Body of pancreas (tissue), 4 donors: ENCODE measurements at regions not wholly inside any gene's neighbourhood (a gene's known extent, or its start where the extent isn't known, plus 50 kb on each side); places are given as distances from the start of the nearest gene placed in this dataset.

ENCODE experiments used
- ATAC-seq: fragments of 150-250 bp; one replicate; pipeline ENCODE4 v1.9.1; 2016
- DNase-seq, 4 donors: peaks; one replicate each; pipeline ENCODE4 v3.0.0-alpha.2; 2019
- H3K27ac ChIP-seq, 4 donors: fragments of 200-600 bp; sonication (generic); 1 replicate in 3 of 4; 2 replicates in 1 of 4; pipeline versions ENCODE4 v1.5.1 to v1.6.1; 2016 to 2019; ENCODE audit warnings: mild to moderate bottlenecking in 1 of 4, mixed read lengths in 1 of 4, moderate library complexity in 1 of 4
- H3K27me3 ChIP-seq, 2 donors: fragments of 200-600 bp; sonication (generic); one replicate each; pipeline ENCODE4 v1.6.0; 2016; ENCODE audit warnings: mild to moderate bottlenecking in 1 of 2
- H3K36me3 ChIP-seq, 2 donors: fragments of 200-600 bp; sonication (generic); replicated peaks in 1 of 2; 2 replicates each; pipeline ENCODE4 v1.5.1; 2016; ENCODE audit warnings: low read depth in 2 of 2; ENCODE audit not compliant: insufficient read depth in 1 of 2
- H3K4me1 ChIP-seq: fragments of 200-600 bp; sonication (generic); one replicate; pipeline ENCODE4 v1.6.0; 2016
- H3K4me3 ChIP-seq, 2 donors: fragments of 200-600 bp; sonication (generic); 1 replicate in 1 of 2; 2 replicates in 1 of 2; pipeline ENCODE4 v1.5.1; 2016 to 2019
- H3K9me3 ChIP-seq, 3 donors: fragments of 200-600 bp; sonication (generic); 1 replicate in 2 of 3; 2 replicates in 1 of 3; pipeline ENCODE4 v1.5.1; 2016
- POLR2A ChIP-seq, 3 donors: fragments of 450-650 bp; IDR thresholded peaks; one replicate each; pipeline ENCODE4 v1.6.1; 2016; ENCODE audit warnings: antibody characterized with exemption in 3 of 3, mild to moderate bottlenecking in 2 of 3
- WGBS, 2 donors: methylation state at CpG; one replicate each; pipeline ENCODE4 v1.1.5; 2017; 5-methylcytosine and 5-hydroxymethylcytosine counted together
- intact Hi-C: fragments of 100-400 bp; cut with DNase I; formaldehyde crosslinking; loops from one replicate; pipeline ENCODE4 v1.15.1; 2023
- TF ChIP-seq, protein P1 (sequence below), 7 experiments: fragments of 450-650 bp in 4 of 7; fragments of 200-600 bp in 3 of 7; sonication (generic) in 3 of 7; IDR thresholded peaks; one replicate each; pipeline ENCODE4 v1.5.1; 2016 to 2019; ENCODE audit warnings: antibody characterized with exemption in 7 of 7

DNA sequence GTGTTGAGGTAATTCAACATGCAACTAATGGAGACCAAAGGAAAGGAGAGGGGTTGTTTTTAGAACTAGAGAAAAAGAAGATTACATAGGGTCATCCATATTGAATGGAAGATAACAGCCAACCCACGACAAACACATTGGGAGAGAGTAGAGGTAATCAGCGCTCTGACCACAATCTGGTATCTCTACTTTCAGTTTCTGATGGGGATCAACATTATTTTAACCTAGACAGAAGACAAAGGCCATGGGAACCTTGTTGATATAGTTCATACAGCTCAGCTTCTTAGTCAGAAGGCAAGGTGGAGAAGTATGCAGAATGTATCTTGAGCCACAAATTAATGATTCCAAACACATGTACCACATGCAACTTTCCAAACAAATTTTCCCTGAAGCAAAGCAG, 537.1 kb upstream of the ST8SIA4 start:
- Histone ChIP-seq H3K27me3 (no peaks in the 10 kb centered on the region), H3K4me3 (no peak overlapping the region), H3K27ac (no peak overlapping the region), H3K4me1 (no peaks in the 10 kb centered on the region), H3K9me3 (no peaks in the 10 kb centered on the region), H3K36me3 (no peaks in the 10 kb centered on the region)
- WGBS, 2 donors: 54 to 69% methylated on average over 2 of the region's 2 CpGs
- DNase-seq: no peak
- TF ChIP-seq POLR2A (IDR thresholded peaks at IDR 0.05): no peak
- TF ChIP-seq, protein P1, sequence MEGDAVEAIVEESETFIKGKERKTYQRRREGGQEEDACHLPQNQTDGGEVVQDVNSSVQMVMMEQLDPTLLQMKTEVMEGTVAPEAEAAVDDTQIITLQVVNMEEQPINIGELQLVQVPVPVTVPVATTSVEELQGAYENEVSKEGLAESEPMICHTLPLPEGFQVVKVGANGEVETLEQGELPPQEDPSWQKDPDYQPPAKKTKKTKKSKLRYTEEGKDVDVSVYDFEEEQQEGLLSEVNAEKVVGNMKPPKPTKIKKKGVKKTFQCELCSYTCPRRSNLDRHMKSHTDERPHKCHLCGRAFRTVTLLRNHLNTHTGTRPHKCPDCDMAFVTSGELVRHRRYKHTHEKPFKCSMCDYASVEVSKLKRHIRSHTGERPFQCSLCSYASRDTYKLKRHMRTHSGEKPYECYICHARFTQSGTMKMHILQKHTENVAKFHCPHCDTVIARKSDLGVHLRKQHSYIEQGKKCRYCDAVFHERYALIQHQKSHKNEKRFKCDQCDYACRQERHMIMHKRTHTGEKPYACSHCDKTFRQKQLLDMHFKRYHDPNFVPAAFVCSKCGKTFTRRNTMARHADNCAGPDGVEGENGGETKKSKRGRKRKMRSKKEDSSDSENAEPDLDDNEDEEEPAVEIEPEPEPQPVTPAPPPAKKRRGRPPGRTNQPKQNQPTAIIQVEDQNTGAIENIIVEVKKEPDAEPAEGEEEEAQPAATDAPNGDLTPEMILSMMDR (IDR thresholded peaks at IDR 0.05): no peak
- ATAC-seq: no peak
- intact Hi-C loops: no loop called here

DNA sequence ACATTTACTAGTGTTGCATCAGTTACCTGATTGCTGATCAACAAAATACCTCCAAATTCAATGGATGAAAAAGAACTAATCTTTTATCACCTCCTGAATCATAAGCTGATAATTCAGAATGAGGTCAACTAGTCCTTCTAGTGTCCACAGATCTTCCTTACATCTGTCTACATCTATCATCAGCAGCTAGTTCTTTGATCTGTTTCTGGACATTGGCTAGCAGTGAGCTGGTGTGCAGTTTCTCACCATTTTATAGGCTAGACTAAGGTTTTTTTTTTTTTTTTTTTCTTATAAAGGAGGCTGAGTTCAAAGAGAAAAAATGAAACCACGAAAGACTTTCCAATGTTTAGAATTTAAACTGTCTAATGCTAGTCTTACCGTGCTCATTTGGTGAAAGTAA, 534.3 kb upstream of the ST8SIA4 start:
- Histone ChIP-seq H3K27me3 (no peaks in the 10 kb centered on the region), H3K4me1 (no peaks in the 10 kb centered on the region), H3K27ac (no peak overlapping the region), H3K36me3 (no peaks in the 10 kb centered on the region), H3K4me3 (no peak overlapping the region), H3K9me3 (no peaks in the 10 kb centered on the region)
- no peak for ATAC-seq
- no peak for DNase-seq
- no peak for TF ChIP-seq POLR2A (IDR thresholded peaks at IDR 0.05)
- TF ChIP-seq, protein P1 (IDR thresholded peaks at IDR 0.05): no peak
- WGBS, 2 donors: 59 to 66% methylated on average over 2 of the region's 2 CpGs
- intact Hi-C loops: no loop called here

DNA sequence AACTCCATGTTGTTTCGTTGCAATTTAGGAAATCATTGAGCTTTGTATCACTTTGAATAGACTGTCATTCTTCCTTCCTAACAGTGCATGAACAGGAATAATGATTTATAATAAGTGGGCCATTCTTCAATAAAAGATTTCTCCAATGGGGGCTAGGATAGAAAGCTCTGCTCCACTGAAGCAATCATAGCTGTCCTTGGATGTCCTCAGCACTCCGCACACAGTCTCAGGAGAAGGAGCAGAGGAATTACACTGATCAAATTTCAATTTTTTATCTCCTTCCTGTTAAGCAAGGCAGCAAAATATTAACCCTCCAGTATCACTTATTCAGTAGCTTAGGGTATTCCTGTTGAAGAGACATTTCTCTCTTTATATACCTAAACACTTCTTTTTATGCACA, 532.7 kb upstream of the ST8SIA4 start:
- Histone ChIP-seq H3K36me3 (no peaks in the 10 kb centered on the region), H3K27me3 (no peaks in the 10 kb centered on the region), H3K4me3 (no peak overlapping the region), H3K9me3 (no peaks in the 10 kb centered on the region), H3K27ac (no peak overlapping the region), H3K4me1 (no peaks in the 10 kb centered on the region)
- ATAC-seq (no peak), DNase-seq (no peak)
- intact Hi-C loops: no loop called here
- no peak for TF ChIP-seq POLR2A (IDR thresholded peaks at IDR 0.05)
- TF ChIP-seq, protein P1 (IDR thresholded peaks at IDR 0.05): no peak
- WGBS, 2 donors: 20 to 37% methylated on average over 2 of the region's 2 CpGs

- H3K36me3 ChIP-seq: no peaks in the 10 kb centered on the region
- H3K4me1 ChIP-seq: no peaks in the 10 kb centered on the region
- no peak for TF ChIP-seq POLR2A (IDR thresholded peaks at IDR 0.05)
- TF ChIP-seq, protein P1 (IDR thresholded peaks at IDR 0.05): no peak
- DNase-seq (no peak), ATAC-seq (no peak)
- no peaks in the 10 kb centered on the region for H3K27me3 ChIP-seq
- 20 to 30% methylated on average over 1 of the region's 1 CpG for WGBS, 2 donors
- no peak overlapping the region for H3K4me3 ChIP-seq
- H3K27ac ChIP-seq: no peak overlapping the region
- intact Hi-C loops: no loop called here
- no peaks in the 10 kb centered on the region for H3K9me3 ChIP-seq
These were observed 528.1 kb upstream of the ST8SIA4 start for GRCh38 chr5:101431201-101431600.

- Histone ChIP-seq H3K9me3 (no peaks in the 10 kb centered on the region), H3K27me3 (no peaks in the 10 kb centered on the region), H3K4me1 (no peaks in the 10 kb centered on the region), H3K4me3 (no peak overlapping the region), H3K36me3 (no peaks in the 10 kb centered on the region), H3K27ac (no peak overlapping the region)
- TF ChIP-seq, protein P1 (IDR thresholded peaks at IDR 0.05): no peak
- TF ChIP-seq POLR2A (IDR thresholded peaks at IDR 0.05): no peak
- 64 to 75% methylated on average over 2 of the region's 2 CpGs for WGBS, 2 donors
- ATAC-seq (no peak), DNase-seq (no peak)
- intact Hi-C loops: no loop called here
These were observed 527.5 kb upstream of the ST8SIA4 start for GRCh38 chr5:101430551-101430950.
